Activated CD4-positive, alpha-beta T cell treated with anti-CD3 and anti-CD28 coated beads, Interleukin-2, amount 50 U/mL, for 24 hours (primary cell): ENCODE measurements at regions not wholly inside any gene's neighbourhood (a gene's known extent, or its start where the extent isn't known, plus 50 kb on each side); places are given as distances from the start of the nearest gene placed in this dataset.

Experiments used
- DNase-seq, 2 donors: peaks; one replicate each; pipeline ENCODE4 v3.0.0-alpha.2; 2020; ENCODE audit warnings: low read depth in 1 of 2, low spot score in 1 of 2

- DNase-seq, result no peak
These were observed 355.6 kb upstream of the GYPC start for GRCh38 chr2:126300348-126300747.

GRCh38 chr2:126302043-126302442 is 353.9 kb upstream of the GYPC start:
- DNase-seq, result no peak

- no peak for DNase-seq
These were observed 352.8 kb upstream of the GYPC start for GRCh38 chr2:126303113-126303512.

GRCh38 chr2:126304154-126304553 is 351.8 kb upstream of the GYPC start:
- DNase-seq, result no peak

GRCh38 chr2:126306539-126306938 is 349.4 kb upstream of the GYPC start:
- DNase-seq, result no peak

GRCh38 chr2:126307740-126308139 is 348.2 kb upstream of the GYPC start:
- no peak for DNase-seq

- DNase-seq, result no peak
These were observed 346.8 kb upstream of the GYPC start for GRCh38 chr2:126309185-126309584.

- no peak for DNase-seq
These were observed 343.4 kb upstream of the GYPC start for GRCh38 chr2:126312579-126312978.

- DNase-seq, result no peak
These were observed 340.1 kb upstream of the GYPC start for GRCh38 chr2:126315828-126316227.

GRCh38 chr2:126317790-126318431 is 338.0 kb upstream of the GYPC start:
- no peak for DNase-seq

GRCh38 chr2:126322342-126322741 is 333.6 kb upstream of the GYPC start:
- DNase-seq, result no peak

- DNase-seq, result no peak
These were observed 330.8 kb upstream of the GYPC start for GRCh38 chr2:126325202-126325601.

- DNase-seq, result no peak
These were observed 326.8 kb upstream of the GYPC start for GRCh38 chr2:126329173-126329572.

- no peak for DNase-seq
These were observed 313.5 kb upstream of the GYPC start for GRCh38 chr2:126342457-126342856.

- no peak for DNase-seq
These were observed 312.8 kb upstream of the GYPC start for GRCh38 chr2:126343136-126343535.

- no peak for DNase-seq
These were observed 311.5 kb upstream of the GYPC start for GRCh38 chr2:126344493-126344892.

- DNase-seq, result no peak
These were observed 310.3 kb upstream of the GYPC start for GRCh38 chr2:126345691-126346090.

GRCh38 chr2:126356631-126357030 is 299.3 kb upstream of the GYPC start:
- DNase-seq, result no peak

GRCh38 chr2:126358122-126358521 is 297.8 kb upstream of the GYPC start:
- no peak for DNase-seq

- no peak for DNase-seq
These were observed 296.5 kb upstream of the GYPC start for GRCh38 chr2:126359494-126359893.

GRCh38 chr2:126367361-126367760 is 288.6 kb upstream of the GYPC start:
- no peak for DNase-seq

- no peak for DNase-seq
These were observed 287.2 kb upstream of the GYPC start for GRCh38 chr2:126368758-126369157.

GRCh38 chr2:126370201-126370600 is 285.8 kb upstream of the GYPC start:
- no peak for DNase-seq

- no peak for DNase-seq
These were observed 283.6 kb upstream of the GYPC start for GRCh38 chr2:126372406-126372805.
